ENCODE measurements at regions not wholly inside any gene's neighbourhood (a gene's known extent, or its start where the extent isn't known, plus 50 kb on each side); places are given as distances from the start of the nearest gene placed in this dataset.

GRCh38 chr20:50341050-50341449 is 150.4 kb downstream of the CEBPB start:
- TF ChIP-seq CTCF (IDR thresholded peaks at IDR 0.05; ENCODE audit: low read length) (no peak), EZH2 (IDR thresholded peaks at IDR 0.05; ENCODE audit: borderline replicate concordance, low read length) (no peak)
